ENCODE measurements at regions not wholly inside any gene's neighbourhood (a gene's known extent, or its start where the extent isn't known, plus 50 kb on each side); places are given as distances from the start of the nearest gene placed in this dataset.

- no peak for DNase-seq
- Histone ChIP-seq H3K9me3 (no peaks in the 10 kb centered on the region), H3K27ac (no peak overlapping the region), H3K4me1 (no peaks in the 10 kb centered on the region), H3K27me3 (no peaks in the 10 kb centered on the region), H3K4me3 (no peak overlapping the region), H3K36me3 (no peaks in the 10 kb centered on the region)
- no peak for ATAC-seq (ENCODE audit: low FRiP score in 2 of 2)
- TF ChIP-seq CTCF (IDR thresholded peaks at IDR 0.05) (no peak), EP300 (IDR thresholded peaks at IDR 0.05) (no peak), POLR2A (IDR thresholded peaks at IDR 0.05) (no peak), POLR2AphosphoS5 (IDR thresholded peaks at IDR 0.05) (no peak)
These were observed 94.8 kb upstream of the PRMT6 start for GRCh38 chr1:106961646-106962045.

- H3K4me1 ChIP-seq: no peaks in the 10 kb centered on the region
- H3K9me3 ChIP-seq: no peaks in the 10 kb centered on the region
- no peaks in the 10 kb centered on the region for H3K27me3 ChIP-seq
- no peak overlapping the region for H3K4me3 ChIP-seq
- no peaks in the 10 kb centered on the region for H3K36me3 ChIP-seq
- WGBS, 2 donors: 83 to 84% methylated on average over 3 of the region's 3 CpGs
- no peak for ATAC-seq (ENCODE audit: low FRiP score in 2 of 2)
- H3K27ac ChIP-seq: no peak overlapping the region
- no peak for DNase-seq
- no peak for TF ChIP-seq POLR2A (IDR thresholded peaks at IDR 0.05)
- no peak for TF ChIP-seq CTCF (IDR thresholded peaks at IDR 0.05)
- TF ChIP-seq EP300 (IDR thresholded peaks at IDR 0.05): no peak
These were observed 93.9 kb upstream of the PRMT6 start for GRCh38 chr1:106962591-106962990.

GRCh38 chr1:106964495-106964894 is 92.0 kb upstream of the PRMT6 start:
- no peaks in the 10 kb centered on the region for H3K27me3 ChIP-seq
- ATAC-seq (ENCODE audit: low FRiP score in 2 of 2) (no peak), DNase-seq (no peak)
- TF ChIP-seq CTCF (IDR thresholded peaks at IDR 0.05) (no peak), EP300 (IDR thresholded peaks at IDR 0.05) (no peak), POLR2AphosphoS5 (IDR thresholded peaks at IDR 0.05) (no peak), POLR2A (IDR thresholded peaks at IDR 0.05) (no peak)
- H3K27ac ChIP-seq: no peak overlapping the region
- no peak overlapping the region for H3K4me3 ChIP-seq
- 70 to 84% methylated on average over 4 of the region's 4 CpGs for WGBS, 2 donors
- H3K9me3 ChIP-seq: no peaks in the 10 kb centered on the region
- H3K36me3 ChIP-seq: no peaks in the 10 kb centered on the region
- no peaks in the 10 kb centered on the region for H3K4me1 ChIP-seq

- DNase-seq: no peak
- no peak for ATAC-seq (ENCODE audit: low FRiP score in 2 of 2)
- Histone ChIP-seq H3K27me3 (no peaks in the 10 kb centered on the region), H3K27ac (no peak overlapping the region), H3K36me3 (no peaks in the 10 kb centered on the region), H3K9me3 (no peaks in the 10 kb centered on the region), H3K4me3 (no peak overlapping the region), H3K4me1 (no peaks in the 10 kb centered on the region)
- TF ChIP-seq EP300 (IDR thresholded peaks at IDR 0.05): no peak
- TF ChIP-seq POLR2A (IDR thresholded peaks at IDR 0.05): no peak
- no peak for TF ChIP-seq CTCF (IDR thresholded peaks at IDR 0.05)
- TF ChIP-seq POLR2AphosphoS5 (IDR thresholded peaks at IDR 0.05): no peak
- 52 to 64% methylated on average over 2 of the region's 2 CpGs for WGBS, 2 donors
These were observed 87.8 kb upstream of the PRMT6 start for GRCh38 chr1:106968644-106969043.

GRCh38 chr1:106969731-106970130 is 86.7 kb upstream of the PRMT6 start:
- TF ChIP-seq EP300 (IDR thresholded peaks at IDR 0.05) (no peak), POLR2A (IDR thresholded peaks at IDR 0.05) (no peak), POLR2AphosphoS5 (IDR thresholded peaks at IDR 0.05) (no peak), CTCF (IDR thresholded peaks at IDR 0.05) (no peak)

More at GRCh38 chr1:106969731-106970130, 86.7 kb upstream of the PRMT6 start:
- Histone ChIP-seq H3K27ac (no peak overlapping the region), H3K9me3 (no peaks in the 10 kb centered on the region), H3K27me3 (no peaks in the 10 kb centered on the region), H3K36me3 (no peaks in the 10 kb centered on the region), H3K4me3 (no peak overlapping the region), H3K4me1 (no peaks in the 10 kb centered on the region)
- DNase-seq: no peak
- no peak for ATAC-seq (ENCODE audit: low FRiP score in 2 of 2)
